ENCODE measurements at regions not wholly inside any gene's neighbourhood (a gene's known extent, or its start where the extent isn't known, plus 50 kb on each side); places are given as distances from the start of the nearest gene placed in this dataset.

- POLR2A ChIA-PET = no interaction called here
- Histone ChIP-seq H3K9me2 (ENCODE audit: insufficient read depth) (no peaks in the 10 kb centered on the region), H2AFZ (ENCODE audit: low read depth, low read length, poor library complexity, severe bottlenecking) (no peak overlapping the region), H3K79me2 (ENCODE audit: insufficient read depth, low read length) (no peaks in the 10 kb centered on the region), H3K9ac (ENCODE audit: low read length) (no peak overlapping the region), H3K27ac (ENCODE audit: low read depth, low read length) (no peak overlapping the region), H4K20me1 (ENCODE audit: insufficient read depth) (no peaks in the 10 kb centered on the region), H3K27me3 (ENCODE audit: insufficient read depth, low read length) (peaks cover 43% of the 10 kb centered on the region), H3K4me2 (ENCODE audit: low read length) (no peak overlapping the region), H3K4me1 (ENCODE audit: control insufficient read depth in 1 of 2, insufficient read depth in 2 of 2, low read length in 2 of 2) (no peaks in the 10 kb centered on the region), H3K9me3 (ENCODE audit: control insufficient read depth in 1 of 2, insufficient read depth in 1 of 2, low read depth in 1 of 2, low read length in 2 of 2) (no peaks in the 10 kb centered on the region), H3K36me3 (ENCODE audit: control insufficient read depth in 1 of 2, insufficient read depth in 2 of 2, low read length in 2 of 2) (no peaks in the 10 kb centered on the region), H3K4me3 (replicated peaks in 1 of 2; ENCODE audit: low read depth in 1 of 2, low read length in 2 of 2) (no peak overlapping the region)
- CTCF ChIA-PET = no interaction called here
- BruUV-seq (replicated peaks) = no TSS peak
- DNase-seq (ENCODE audit: low read depth, low spot score) (no peak), ATAC-seq (no peak)
- RAD21 ChIA-PET (ENCODE audit: low non-redundant PET in 1 of 2, low total read pairs in 2 of 2, uncharacterized antibody in 2 of 2, unreplicated experiment in 2 of 2) = no interaction called here
- TF ChIP-seq SIN3A (IDR thresholded peaks at IDR 0.05; ENCODE audit: low read depth) = no peak
- intact Hi-C loops (cut with micrococcal nuclease) = no loop called here
Measured at GRCh38 chr7:96773483-96773882, 63.8 kb upstream of the SEM1 start.

- no peaks in the 10 kb centered on the region for H3K9me2 ChIP-seq (ENCODE audit: insufficient read depth)
- H3K4me3 ChIP-seq (replicated peaks in 1 of 2; ENCODE audit: low read depth in 1 of 2, low read length in 2 of 2) = no peak overlapping the region
- no peaks in the 10 kb centered on the region for H3K36me3 ChIP-seq (ENCODE audit: control insufficient read depth in 1 of 2, insufficient read depth in 2 of 2, low read length in 2 of 2)
- peaks cover 43% of the 10 kb centered on the region for H3K27me3 ChIP-seq (ENCODE audit: insufficient read depth, low read length)
- BruUV-seq (replicated peaks) = no TSS peak
- H3K27ac ChIP-seq (ENCODE audit: low read depth, low read length) = no peak overlapping the region
- H3K4me2 ChIP-seq (ENCODE audit: low read length) = no peak overlapping the region
- no peak overlapping the region for H2AFZ ChIP-seq (ENCODE audit: low read depth, low read length, poor library complexity, severe bottlenecking)
- no peaks in the 10 kb centered on the region for H3K9me3 ChIP-seq (ENCODE audit: control insufficient read depth in 1 of 2, insufficient read depth in 1 of 2, low read depth in 1 of 2, low read length in 2 of 2)
- intact Hi-C loops (cut with micrococcal nuclease) = no loop called here
- H4K20me1 ChIP-seq (ENCODE audit: insufficient read depth) = no peaks in the 10 kb centered on the region
- H3K4me1 ChIP-seq (ENCODE audit: control insufficient read depth in 1 of 2, insufficient read depth in 2 of 2, low read length in 2 of 2) = no peaks in the 10 kb centered on the region
- ChIA-PET RAD21 (ENCODE audit: low non-redundant PET in 1 of 2, low total read pairs in 2 of 2, uncharacterized antibody in 2 of 2, unreplicated experiment in 2 of 2) (no interaction called here), CTCF (no interaction called here), POLR2A (no interaction called here)
- DNase-seq (ENCODE audit: low read depth, low spot score) = no peak
- H3K9ac ChIP-seq (ENCODE audit: low read length) = no peak overlapping the region
- no peaks in the 10 kb centered on the region for H3K79me2 ChIP-seq (ENCODE audit: insufficient read depth, low read length)
- ATAC-seq = no peak
- TF ChIP-seq EZH2 (IDR thresholded peaks at IDR 0.05) (no peak), REST (IDR thresholded peaks at IDR 0.05; ENCODE audit: low read depth) (no peak), TCF7L2 (IDR thresholded peaks at IDR 0.05; ENCODE audit: borderline replicate concordance, extremely low read depth, insufficient read depth, insufficient read length) (no peak), POLR2AphosphoS5 (IDR thresholded peaks at IDR 0.05; ENCODE audit: low read depth, low read length) (no peak), MAX (IDR thresholded peaks at IDR 0.05) (no peak), ZFX (IDR thresholded peaks at IDR 0.05) (no peak), ELF1 (IDR thresholded peaks at IDR 0.05; ENCODE audit: borderline replicate concordance, low read depth) (no peak), ZBTB33 (IDR thresholded peaks at IDR 0.05; ENCODE audit: extremely low read depth, insufficient replicate concordance, low read length) (no peak), SP1 (IDR thresholded peaks at IDR 0.05; ENCODE audit: low read depth) (no peak), ZNF274 (IDR thresholded peaks at IDR 0.05; ENCODE audit: low read depth, low read length) (no peak), CTCF (IDR thresholded peaks at IDR 0.05 in 2 of 3, conservative IDR thresholded peaks at IDR 0.05 in 1 of 3; ENCODE audit: borderline replicate concordance in 1 of 3, insufficient read depth in 1 of 3, low read depth in 2 of 3, low read length in 2 of 3) (no peak), SIN3A (IDR thresholded peaks at IDR 0.05; ENCODE audit: low read depth) (no peak), CBX3 (IDR thresholded peaks at IDR 0.05; ENCODE audit: low read depth) (no peak), FOSL1 (IDR thresholded peaks at IDR 0.05; ENCODE audit: low read depth) (no peak)
Measured at GRCh38 chr7:96774358-96774757, 64.7 kb upstream of the SEM1 start.
